ENCODE measurements at regions not wholly inside any gene's neighbourhood (a gene's known extent, or its start where the extent isn't known, plus 50 kb on each side); places are given as distances from the start of the nearest gene placed in this dataset.
A peak's percentile ranks its signal among the peaks of the same experiment; 100 is the strongest.
"Not testable (repeated sequence)": the region's sequence is repeated elsewhere in the genome, so short reads cannot be mapped to it uniquely, and the experiment has no call there.

- Histone ChIP-seq H3K9ac (ENCODE audit: low read length) (no peak overlapping the region), H3K4me3 (ENCODE audit: low read depth, low read length) (no peak overlapping the region), H3K27ac (ENCODE audit: low read depth, low read length) (no peak overlapping the region), H3K27me3 (ENCODE audit: control insufficient read depth, insufficient read depth, low read length) (peaks cover 28% of the 10 kb centered on the region), H3K9me3 (ENCODE audit: control insufficient read depth, insufficient read depth, low read depth, low read length) (no peaks in the 10 kb centered on the region), H3K36me3 (ENCODE audit: control insufficient read depth, insufficient read depth, low read length) (no peaks in the 10 kb centered on the region), H3K4me1 (ENCODE audit: control insufficient read depth, insufficient read depth, low read length) (peaks cover 58% of the 10 kb centered on the region)
These were observed 159.1 kb upstream of the ZNF608 start for GRCh38 chr5:124905256-124906130.

- H3K4me1 ChIP-seq (ENCODE audit: control insufficient read depth, insufficient read depth, low read length), result peaks cover 58% of the 10 kb centered on the region
These were observed 160.1 kb upstream of the ZNF608 start for GRCh38 chr5:124906339-124907097.

GRCh38 chr5:124907098-124907644, 160.7 kb upstream of the ZNF608 start:
- Histone ChIP-seq H3K4me1 (ENCODE audit: control insufficient read depth, insufficient read depth, low read length) (peaks cover 56% of the 10 kb centered on the region), H3K36me3 (ENCODE audit: control insufficient read depth, insufficient read depth, low read length) (no peaks in the 10 kb centered on the region), H3K27ac (ENCODE audit: low read depth, low read length) (no peak overlapping the region), H3K9ac (ENCODE audit: low read length) (no peak overlapping the region), H3K27me3 (ENCODE audit: control insufficient read depth, insufficient read depth, low read length) (peaks cover 28% of the 10 kb centered on the region), H3K9me3 (ENCODE audit: control insufficient read depth, insufficient read depth, low read depth, low read length) (no peaks in the 10 kb centered on the region), H3K4me3 (ENCODE audit: low read depth, low read length) (no peak overlapping the region)

More at GRCh38 chr5:124906339-124907097, 160.1 kb upstream of the ZNF608 start:
- Histone ChIP-seq H3K9ac (ENCODE audit: low read length) (no peak overlapping the region), H3K27ac (ENCODE audit: low read depth, low read length) (no peak overlapping the region), H3K36me3 (ENCODE audit: control insufficient read depth, insufficient read depth, low read length) (no peaks in the 10 kb centered on the region), H3K4me3 (ENCODE audit: low read depth, low read length) (no peak overlapping the region), H3K27me3 (ENCODE audit: control insufficient read depth, insufficient read depth, low read length) (peaks cover 28% of the 10 kb centered on the region), H3K9me3 (ENCODE audit: control insufficient read depth, insufficient read depth, low read depth, low read length) (no peaks in the 10 kb centered on the region)

- H3K4me1 ChIP-seq (ENCODE audit: control insufficient read depth, insufficient read depth, low read length), result peaks cover 48% of the 10 kb centered on the region
- peak overlapping the region; percentile 2 for H3K9ac ChIP-seq (ENCODE audit: low read length)
- H3K27me3 ChIP-seq (ENCODE audit: control insufficient read depth, insufficient read depth, low read length), result peaks cover 12% of the 10 kb centered on the region
- no peaks in the 10 kb centered on the region for H3K9me3 ChIP-seq (ENCODE audit: control insufficient read depth, insufficient read depth, low read depth, low read length)
- H3K4me3 ChIP-seq (ENCODE audit: low read depth, low read length), result no peak overlapping the region
- H3K27ac ChIP-seq (ENCODE audit: low read depth, low read length), result no peak overlapping the region; the same call in 1 of the 2 replicates
- no peaks in the 10 kb centered on the region for H3K36me3 ChIP-seq (ENCODE audit: control insufficient read depth, insufficient read depth, low read length)
These were observed 162.4 kb upstream of the ZNF608 start for GRCh38 chr5:124908581-124909451.

- Histone ChIP-seq H3K27ac (ENCODE audit: low read depth, low read length) (no peak overlapping the region; the same call in 1 of the 2 replicates), H3K36me3 (ENCODE audit: control insufficient read depth, insufficient read depth, low read length) (no peaks in the 10 kb centered on the region), H3K4me3 (ENCODE audit: low read depth, low read length) (no peak overlapping the region), H3K4me1 (ENCODE audit: control insufficient read depth, insufficient read depth, low read length) (peaks cover 47% of the 10 kb centered on the region), H3K9me3 (ENCODE audit: control insufficient read depth, insufficient read depth, low read depth, low read length) (no peaks in the 10 kb centered on the region), H3K9ac (ENCODE audit: low read length) (peak overlapping the region; percentile 2), H3K27me3 (ENCODE audit: control insufficient read depth, insufficient read depth, low read length) (peaks cover 2% of the 10 kb centered on the region; the same call in 1 of the 2 replicates)
These were observed 163.3 kb upstream of the ZNF608 start for GRCh38 chr5:124909734-124910133.

GRCh38 chr5:124910354-124911016, 164.0 kb upstream of the ZNF608 start:
- no peaks in the 10 kb centered on the region for H3K9me3 ChIP-seq (ENCODE audit: control insufficient read depth, insufficient read depth, low read depth, low read length)

GRCh38 chr5:124912638-124913328, 166.3 kb upstream of the ZNF608 start:
- Histone ChIP-seq H3K9me3 (ENCODE audit: control insufficient read depth, insufficient read depth, low read depth, low read length) (peaks cover 3% of the 10 kb centered on the region; the same call in 1 of the 2 replicates), H3K4me3 (ENCODE audit: low read depth, low read length) (no peak overlapping the region), H3K27ac (ENCODE audit: low read depth, low read length) (no peak overlapping the region), H3K36me3 (ENCODE audit: control insufficient read depth, insufficient read depth, low read length) (no peaks in the 10 kb centered on the region), H3K9ac (ENCODE audit: low read length) (no peak overlapping the region), H3K27me3 (ENCODE audit: control insufficient read depth, insufficient read depth, low read length) (no peaks in the 10 kb centered on the region), H3K4me1 (ENCODE audit: control insufficient read depth, insufficient read depth, low read length) (peaks cover 18% of the 10 kb centered on the region)

More at GRCh38 chr5:124910354-124911016, 164.0 kb upstream of the ZNF608 start:
- Histone ChIP-seq H3K9ac (ENCODE audit: low read length) (no peak overlapping the region), H3K27ac (ENCODE audit: low read depth, low read length) (no peak overlapping the region), H3K36me3 (ENCODE audit: control insufficient read depth, insufficient read depth, low read length) (no peaks in the 10 kb centered on the region), H3K4me1 (ENCODE audit: control insufficient read depth, insufficient read depth, low read length) (peaks cover 39% of the 10 kb centered on the region), H3K27me3 (ENCODE audit: control insufficient read depth, insufficient read depth, low read length) (no peaks in the 10 kb centered on the region), H3K4me3 (ENCODE audit: low read depth, low read length) (no peak overlapping the region)

- Histone ChIP-seq H3K27me3 (ENCODE audit: control insufficient read depth, insufficient read depth, low read length) (no peaks in the 10 kb centered on the region), H3K27ac (ENCODE audit: low read depth, low read length) (no peak overlapping the region), H3K4me3 (ENCODE audit: low read depth, low read length) (no peak overlapping the region), H3K4me1 (ENCODE audit: control insufficient read depth, insufficient read depth, low read length) (peaks cover 18% of the 10 kb centered on the region), H3K9me3 (ENCODE audit: control insufficient read depth, insufficient read depth, low read depth, low read length) (peaks cover 3% of the 10 kb centered on the region; the same call in 1 of the 2 replicates), H3K9ac (ENCODE audit: low read length) (no peak overlapping the region), H3K36me3 (ENCODE audit: control insufficient read depth, insufficient read depth, low read length) (no peaks in the 10 kb centered on the region)
These were observed 166.9 kb upstream of the ZNF608 start for GRCh38 chr5:124913329-124913653.

GRCh38 chr5:124916313-124916712, 169.9 kb upstream of the ZNF608 start:
- not testable (repeated sequence) for H3K4me3 ChIP-seq (ENCODE audit: low read depth, low read length); H3K27me3 ChIP-seq (ENCODE audit: control insufficient read depth, insufficient read depth, low read length)

More at GRCh38 chr5:124916313-124916712, 169.9 kb upstream of the ZNF608 start:
- not testable (repeated sequence) for H3K36me3 ChIP-seq (ENCODE audit: control insufficient read depth, insufficient read depth, low read length); H3K27ac ChIP-seq (ENCODE audit: low read depth, low read length); H3K9ac ChIP-seq (ENCODE audit: low read length); H3K9me3 ChIP-seq (ENCODE audit: control insufficient read depth, insufficient read depth, low read depth, low read length)
- peaks cover 29% of the 10 kb centered on the region for H3K4me1 ChIP-seq (ENCODE audit: control insufficient read depth, insufficient read depth, low read length)

All from HUES6 (cell line).